Adrenal gland (tissue), 9 donors: ENCODE measurements at regions not wholly inside any gene's neighbourhood (a gene's known extent, or its start where the extent isn't known, plus 50 kb on each side); places are given as distances from the start of the nearest gene placed in this dataset.

Experiments
- DNase-seq, 7 donors: peaks; one replicate each; pipeline ENCODE4 v3.0.0-alpha.2; 2019 to 2020
- H3K27ac ChIP-seq, 5 donors: fragments of 200-600 bp; sonication (generic) in 4 of 5; 1 replicate in 3 of 5; 2 replicates in 2 of 5; pipeline versions ENCODE4 v1.5.1 to v1.8.0; 2016 to 2020; ENCODE audit warnings: mild to moderate bottlenecking in 1 of 5
- H3K27me3 ChIP-seq: fragments of 200-600 bp; 2 replicates; pipeline ENCODE4 v1.8.0; 2021
- H3K36me3 ChIP-seq, 2 donors: fragments of 200-600 bp; replicated peaks in 1 of 2; 1 replicate in 1 of 2; 2 replicates in 1 of 2; pipeline versions ENCODE4 v1.5.1 to v1.8.0; 2018 to 2022
- H3K4me1 ChIP-seq, 2 donors: fragments of 200-600 bp; replicated peaks in 1 of 2; 1 replicate in 1 of 2; 2 replicates in 1 of 2; pipeline versions ENCODE4 v1.5.1 to v1.8.0; 2018 to 2021
- H3K4me3 ChIP-seq, 4 donors: fragments of 200-600 bp; sonication (generic) in 3 of 4; one replicate each; pipeline ENCODE4 v1.5.1; 2016 to 2018
- H3K9me3 ChIP-seq, 3 donors: fragments of 200-600 bp; sonication (generic) in 1 of 3; replicated peaks in 1 of 3; 1 replicate in 2 of 3; 2 replicates in 1 of 3; pipeline versions ENCODE4 v1.5.1 to v1.8.0; 2016 to 2021
- CTCF ChIP-seq, 6 experiments: fragments of 450-650 bp in 4 of 6; fragments of 200-600 bp in 2 of 6; sonication (generic) in 1 of 6; IDR thresholded peaks; 1 replicate in 5 of 6; 2 replicates in 1 of 6; pipeline versions ENCODE4 v1.5.1 to v1.8.0; 2016 to 2021; ENCODE audit warnings: antibody characterized with exemption in 6 of 6, mild to moderate bottlenecking in 2 of 6, moderate library complexity in 1 of 6
- POLR2A ChIP-seq, 2 donors: fragments of 450-650 bp; IDR thresholded peaks; one replicate each; pipeline ENCODE4 v1.6.1; 2017; ENCODE audit warnings: antibody characterized with exemption in 2 of 2, mild to moderate bottlenecking in 2 of 2, moderate library complexity in 1 of 2
- WGBS, 4 donors: extraction: QIAGEN DNeasy Blood & Tissue Kit in 2 of 4; methylation state at CpG; one replicate each; pipeline versions ENCODE4 v1.1.5 to v1.1.7; 2013 to 2017; 5-methylcytosine and 5-hydroxymethylcytosine counted together
- intact Hi-C, 2 donors: fragments of 100-400 bp; cut with DNase I; formaldehyde crosslinking; loops; one replicate each; pipeline versions ENCODE4 v1.14.1 to v1.15.0; 2022 to 2023
- donor health status: healthy with polysubstance abuse.
- donor health status: Bipolar disorder and iron deficiency.
- donor health status: DM: yes; HTN: yes; CAD: no.
- donor health status: DM: no; HTN: no; CAD: no.
- donor health status: DM: no; HTN: no; CAD: no.

- intact Hi-C loops: no loop called here
- 11 to 24% (median 19%) methylated on average over 1 of the region's 1 CpG for WGBS, 4 donors
- Histone ChIP-seq H3K4me3 (no peak overlapping the region), H3K27me3 (no peaks in the 10 kb centered on the region), H3K36me3 (no peaks in the 10 kb centered on the region), H3K9me3 (no peaks in the 10 kb centered on the region), H3K4me1 (no peaks in the 10 kb centered on the region), H3K27ac (no peak overlapping the region)
- TF ChIP-seq POLR2A (IDR thresholded peaks at IDR 0.05) (no peak), CTCF (IDR thresholded peaks at IDR 0.05) (no peak)
- DNase-seq: no peak
Measured at GRCh38 chr16:17691899-17692176, 221.1 kb upstream of the XYLT1 start.

GRCh38 chr16:17691106-17691898 is 220.5 kb upstream of the XYLT1 start:
- no peaks in the 10 kb centered on the region for H3K36me3 ChIP-seq
- intact Hi-C loops: no loop called here

GRCh38 chr16:17685447-17685846 is 214.7 kb upstream of the XYLT1 start:
- TF ChIP-seq POLR2A (IDR thresholded peaks at IDR 0.05) (no peak), CTCF (IDR thresholded peaks at IDR 0.05) (no peak)
- H3K9me3 ChIP-seq: no peaks in the 10 kb centered on the region
- no peak for DNase-seq
- H3K36me3 ChIP-seq: no peaks in the 10 kb centered on the region
- peaks cover 3% of the 10 kb centered on the region for H3K27me3 ChIP-seq
- no peak overlapping the region for H3K27ac ChIP-seq
- no peak overlapping the region for H3K4me3 ChIP-seq
- intact Hi-C loops: no loop called here
- H3K4me1 ChIP-seq: no peaks in the 10 kb centered on the region

More at GRCh38 chr16:17691106-17691898, 220.5 kb upstream of the XYLT1 start:
- H3K27me3 ChIP-seq: no peaks in the 10 kb centered on the region
- no peaks in the 10 kb centered on the region for H3K4me1 ChIP-seq
- no peak overlapping the region for H3K4me3 ChIP-seq
- no peak for DNase-seq
- no peaks in the 10 kb centered on the region for H3K9me3 ChIP-seq
- TF ChIP-seq CTCF (IDR thresholded peaks at IDR 0.05) (no peak), POLR2A (IDR thresholded peaks at IDR 0.05) (no peak)
- no peak overlapping the region for H3K27ac ChIP-seq
- 41 to 57% (median 52%) methylated on average over 7 of the region's 7 CpGs for WGBS, 4 donors

GRCh38 chr16:17683281-17683680 is 212.5 kb upstream of the XYLT1 start:
- H3K36me3 ChIP-seq: no peaks in the 10 kb centered on the region
- TF ChIP-seq CTCF (IDR thresholded peaks at IDR 0.05): no peak
- TF ChIP-seq POLR2A (IDR thresholded peaks at IDR 0.05): no peak
- H3K27me3 ChIP-seq: peaks cover 3% of the 10 kb centered on the region
- no peaks in the 10 kb centered on the region for H3K4me1 ChIP-seq
- intact Hi-C loops: no loop called here
- peaks cover 0 to 7% (median 4%) of the 10 kb centered on the region in 3 donors for H3K9me3 ChIP-seq
- H3K27ac ChIP-seq: no peak overlapping the region
- H3K4me3 ChIP-seq: no peak overlapping the region
- 45 to 55% (median 53%) methylated on average over 3 of the region's 3 CpGs for WGBS, 4 donors
- DNase-seq: no peak
